ENCODE measurements at regions not wholly inside any gene's neighbourhood (a gene's known extent, or its start where the extent isn't known, plus 50 kb on each side); places are given as distances from the start of the nearest gene placed in this dataset.

- Histone ChIP-seq H3K27ac (ENCODE audit: extremely low read depth, low read depth, low read length) (no peak overlapping the region), H4K20me1 (replicated peaks; ENCODE audit: control insufficient read depth, insufficient read depth, low read length) (no peaks in the 10 kb centered on the region), H2AFZ (ENCODE audit: low read depth, low read length) (no peak overlapping the region), H3K9me3 (replicated peaks; ENCODE audit: control insufficient read depth, insufficient read depth, low read depth, low read length) (no peaks in the 10 kb centered on the region), H3K9me1 (ENCODE audit: control insufficient read depth, insufficient read depth, low read length) (no peaks in the 10 kb centered on the region), H3K4me2 (ENCODE audit: insufficient read depth, low read length) (no peak overlapping the region), H3K4me1 (replicated peaks in 1 of 2; ENCODE audit: control insufficient read depth in 2 of 2, insufficient read depth in 2 of 2, low read length in 2 of 2) (no peaks in the 10 kb centered on the region), H3K79me2 (ENCODE audit: control insufficient read depth, insufficient read depth, low read length) (no peaks in the 10 kb centered on the region), H3K27me3 (ENCODE audit: control insufficient read depth in 2 of 2, insufficient read depth in 2 of 2, low read length in 2 of 2) (no peaks in the 10 kb centered on the region), H3K36me3 (ENCODE audit: control insufficient read depth, insufficient read depth, low read length) (no peaks in the 10 kb centered on the region), H3K4me3 (no peak overlapping the region), H3K9ac (ENCODE audit: insufficient read depth in 1 of 2, low read depth in 2 of 2, low read length in 2 of 2) (no peak overlapping the region)
- no peak for FAIRE-seq
- no TSS peak for BruUV-seq (replicated peaks)
- POLR2A ChIA-PET: no interaction called here
- no peak for TF ChIP-seq ATF3 (IDR thresholded peaks at IDR 0.05)
- no peak for TF ChIP-seq ATF3 (CRISPR knock-in tag; conservative IDR thresholded peaks at IDR 0.05)
- TF ChIP-seq BCL6 (CRISPR knock-in tag; IDR thresholded peaks at IDR 0.05): no peak
- TF ChIP-seq E4F1 (CRISPR knock-in tag; IDR thresholded peaks at IDR 0.05; ENCODE audit: borderline replicate concordance): no peak
- no peak for TF ChIP-seq PURB (CRISPR knock-in tag; IDR thresholded peaks at IDR 0.05; ENCODE audit: low read depth)
- no peak for TF ChIP-seq NELFE (IDR thresholded peaks at IDR 0.05; ENCODE audit: insufficient read depth, insufficient read length)
- TF ChIP-seq RFX1 (IDR thresholded peaks at IDR 0.05): no peak
- no peak for TF ChIP-seq ZNF134 (CRISPR knock-in tag; conservative IDR thresholded peaks at IDR 0.05)
- CTCF ChIA-PET (ENCODE audit: low intra/inter-chr PET ratio): no interaction called here
- DNase-seq (ENCODE audit: extremely low read depth in 1 of 4, low spot score in 3 of 4): no peak
- 0% methylated on average over 2 of the region's 2 CpGs for WGBS (ENCODE audit: insufficient coverage, low coverage, missing lambda C conversion rate)
- intact Hi-C loops (cut with micrococcal nuclease) (no loop called here), in situ Hi-C loops (cut with MboI) (no loop called here)
- no peak for ATAC-seq
Observed at GRCh38 chr9:85225180-85225579, 516.6 kb downstream of the AGTPBP1 start.
